Neural cell (in vitro differentiated cells): ENCODE measurements at regions not wholly inside any gene's neighbourhood (a gene's known extent, or its start where the extent isn't known, plus 50 kb on each side); places are given as distances from the start of the nearest gene placed in this dataset.

ENCODE experiments used
- CTCF ChIP-seq: fragments of 450-650 bp; IDR thresholded peaks from 2 replicates; pipeline ENCODE4 v1.5.1; 2014; ENCODE audit warnings: antibody characterized with exemption, mild to moderate bottlenecking, moderate library complexity; ENCODE audit not compliant: poor library complexity, severe bottlenecking
- EP300 ChIP-seq: fragments of 450-650 bp; conservative IDR thresholded peaks from 2 replicates; pipeline ENCODE4 v1.6.1; 2014; ENCODE audit warnings: antibody characterized with exemption, mild to moderate bottlenecking, moderate library complexity; ENCODE audit not compliant: poor library complexity, severe bottlenecking
- EZH2 ChIP-seq: fragments of 200-600, 300-800 bp; shearing (Covaris generic), sonication (generic); IDR thresholded peaks from 2 replicates; pipeline ENCODE4 v1.6.1; 2014; ENCODE audit warnings: antibody characterized with exemption, low read length, borderline replicate concordance, mild to moderate bottlenecking; ENCODE audit not compliant: insufficient read depth, poor library complexity, severe bottlenecking
- MXI1 ChIP-seq: fragments of 450-650 bp; conservative IDR thresholded peaks from 2 replicates; pipeline ENCODE4 v1.6.1; 2014; ENCODE audit warnings: antibody characterized with exemption, mild to moderate bottlenecking; ENCODE audit not compliant: poor library complexity, severe bottlenecking
- POLR2AphosphoS5 ChIP-seq: IDR thresholded peaks from 2 replicates; pipeline ENCODE4 v1.6.1; 2012
- RAD21 ChIP-seq: fragments of 450-650 bp; conservative IDR thresholded peaks from 2 replicates; pipeline ENCODE4 v1.6.1; 2014; ENCODE audit warnings: antibody characterized with exemption, mild to moderate bottlenecking, moderate library complexity
- SMC3 ChIP-seq: fragments of 450-650 bp; conservative IDR thresholded peaks from 2 replicates; pipeline ENCODE4 v1.6.1; 2014; ENCODE audit warnings: antibody characterized with exemption, mild to moderate bottlenecking, moderate library complexity; ENCODE audit not compliant: poor library complexity
- TAF1 ChIP-seq: IDR thresholded peaks from 2 replicates; pipeline ENCODE4 v1.6.1; 2012; ENCODE audit warnings: low read depth
- TF ChIP-seq, protein P1 (sequence below): IDR thresholded peaks from 2 replicates; pipeline ENCODE4 v1.6.1; 2012; ENCODE audit warnings: borderline replicate concordance

DNA sequence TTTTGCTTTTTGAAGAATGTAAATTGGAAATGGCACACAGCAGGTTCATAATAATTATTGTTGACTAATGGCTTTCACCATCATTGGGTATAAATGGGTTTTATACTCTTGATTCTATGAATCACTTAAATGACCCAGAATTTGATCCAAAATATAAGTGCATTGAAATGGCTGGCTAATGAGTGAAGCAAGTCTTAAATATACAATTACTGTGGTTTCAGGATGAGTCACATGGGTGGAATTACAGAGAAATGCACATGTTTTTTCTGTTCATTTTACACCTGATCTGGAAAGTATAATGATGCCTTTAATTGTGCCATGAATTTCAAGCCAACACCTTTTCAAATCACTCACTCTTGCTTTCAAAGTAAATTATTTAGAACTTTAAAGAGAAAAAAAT is 380.8 kb upstream of the CD180 start:
- TF ChIP-seq CTCF (no peak), POLR2AphosphoS5 (no peak), SMC3 (no peak), EP300 (no peak), MXI1 (no peak), TAF1 (no peak), EZH2 (no peak), RAD21 (no peak)
- TF ChIP-seq, protein P1, sequence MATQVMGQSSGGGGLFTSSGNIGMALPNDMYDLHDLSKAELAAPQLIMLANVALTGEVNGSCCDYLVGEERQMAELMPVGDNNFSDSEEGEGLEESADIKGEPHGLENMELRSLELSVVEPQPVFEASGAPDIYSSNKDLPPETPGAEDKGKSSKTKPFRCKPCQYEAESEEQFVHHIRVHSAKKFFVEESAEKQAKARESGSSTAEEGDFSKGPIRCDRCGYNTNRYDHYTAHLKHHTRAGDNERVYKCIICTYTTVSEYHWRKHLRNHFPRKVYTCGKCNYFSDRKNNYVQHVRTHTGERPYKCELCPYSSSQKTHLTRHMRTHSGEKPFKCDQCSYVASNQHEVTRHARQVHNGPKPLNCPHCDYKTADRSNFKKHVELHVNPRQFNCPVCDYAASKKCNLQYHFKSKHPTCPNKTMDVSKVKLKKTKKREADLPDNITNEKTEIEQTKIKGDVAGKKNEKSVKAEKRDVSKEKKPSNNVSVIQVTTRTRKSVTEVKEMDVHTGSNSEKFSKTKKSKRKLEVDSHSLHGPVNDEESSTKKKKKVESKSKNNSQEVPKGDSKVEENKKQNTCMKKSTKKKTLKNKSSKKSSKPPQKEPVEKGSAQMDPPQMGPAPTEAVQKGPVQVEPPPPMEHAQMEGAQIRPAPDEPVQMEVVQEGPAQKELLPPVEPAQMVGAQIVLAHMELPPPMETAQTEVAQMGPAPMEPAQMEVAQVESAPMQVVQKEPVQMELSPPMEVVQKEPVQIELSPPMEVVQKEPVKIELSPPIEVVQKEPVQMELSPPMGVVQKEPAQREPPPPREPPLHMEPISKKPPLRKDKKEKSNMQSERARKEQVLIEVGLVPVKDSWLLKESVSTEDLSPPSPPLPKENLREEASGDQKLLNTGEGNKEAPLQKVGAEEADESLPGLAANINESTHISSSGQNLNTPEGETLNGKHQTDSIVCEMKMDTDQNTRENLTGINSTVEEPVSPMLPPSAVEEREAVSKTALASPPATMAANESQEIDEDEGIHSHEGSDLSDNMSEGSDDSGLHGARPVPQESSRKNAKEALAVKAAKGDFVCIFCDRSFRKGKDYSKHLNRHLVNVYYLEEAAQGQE: no peak
